HuH-7 (cell line): ENCODE measurements at regions not wholly inside any gene's neighbourhood (a gene's known extent, or its start where the extent isn't known, plus 50 kb on each side); places are given as distances from the start of the nearest gene placed in this dataset.
"Not testable (repeated sequence)": the region's sequence is repeated elsewhere in the genome, so short reads cannot be mapped to it uniquely, and the experiment has no call there.

ENCODE experiments used
- DNase-seq: peaks from one replicate; pipeline ENCODE4 v3.0.0; 2011; ENCODE audit warnings: low spot score

DNA sequence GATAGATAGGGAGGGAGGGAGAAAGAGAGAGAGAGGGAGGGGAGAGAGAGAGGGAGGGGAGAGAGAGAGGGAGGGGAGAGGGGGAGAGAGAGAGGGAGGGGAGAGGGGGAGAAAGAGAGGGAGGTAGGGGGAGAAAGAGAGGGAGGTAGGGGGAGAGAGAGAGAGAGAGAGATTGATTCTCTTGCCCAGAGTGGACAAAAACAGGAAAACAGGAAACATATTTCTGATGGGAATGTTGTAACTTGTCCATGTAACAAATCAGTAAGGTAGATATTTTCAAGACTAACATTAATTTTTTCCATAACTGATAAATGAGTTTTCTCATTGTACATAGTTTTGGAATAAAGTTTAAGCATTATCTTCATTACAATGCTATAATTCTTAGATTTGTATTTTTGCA, 811.7 kb upstream of the GRAMD2B start:
- no peak for DNase-seq

DNA sequence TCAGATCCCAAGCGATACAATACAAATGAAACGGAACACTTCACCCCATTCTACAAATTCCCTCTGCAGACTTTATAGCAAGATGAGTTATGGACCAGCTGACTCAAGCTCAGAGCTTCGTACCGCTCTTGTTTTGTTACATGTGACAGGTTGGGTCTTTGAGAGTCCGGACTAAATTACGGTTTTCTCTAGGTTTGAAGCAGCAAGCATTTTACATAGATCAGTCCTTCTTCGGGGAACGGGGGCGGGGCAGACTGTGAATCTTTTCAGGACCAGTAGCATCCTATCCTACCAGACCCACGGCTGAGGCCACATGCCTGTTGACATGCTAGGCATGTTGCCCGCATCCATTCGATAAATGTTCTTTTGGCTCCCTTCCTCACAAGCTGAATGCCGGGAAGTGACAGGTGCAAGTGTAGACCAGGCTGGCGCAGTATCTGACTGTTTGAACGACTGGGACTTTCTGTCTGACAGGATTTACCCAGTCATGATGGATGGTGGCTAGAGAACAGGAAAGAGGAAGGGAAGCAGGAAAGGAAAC, 811.0 kb upstream of the GRAMD2B start:
- no peak for DNase-seq

DNA sequence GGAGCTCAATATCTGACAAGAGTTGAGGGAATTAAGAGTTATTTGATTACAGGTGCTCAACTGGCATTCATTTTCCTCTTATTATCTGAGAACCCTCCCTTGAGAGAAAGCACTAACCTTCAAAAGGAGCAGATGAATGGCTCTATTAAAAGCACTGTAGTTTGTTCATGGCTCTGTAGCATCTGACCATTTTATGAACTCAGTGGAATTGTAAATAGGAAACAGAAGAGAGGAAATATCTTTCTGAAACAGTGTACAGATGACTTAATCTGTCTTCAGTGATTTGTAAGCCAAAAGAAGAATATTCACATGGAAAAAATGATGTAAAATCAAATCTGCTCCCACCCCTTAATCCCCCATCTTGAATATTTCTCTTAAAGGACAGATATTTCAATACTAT, 810.4 kb upstream of the GRAMD2B start:
- DNase-seq: no peak

DNA sequence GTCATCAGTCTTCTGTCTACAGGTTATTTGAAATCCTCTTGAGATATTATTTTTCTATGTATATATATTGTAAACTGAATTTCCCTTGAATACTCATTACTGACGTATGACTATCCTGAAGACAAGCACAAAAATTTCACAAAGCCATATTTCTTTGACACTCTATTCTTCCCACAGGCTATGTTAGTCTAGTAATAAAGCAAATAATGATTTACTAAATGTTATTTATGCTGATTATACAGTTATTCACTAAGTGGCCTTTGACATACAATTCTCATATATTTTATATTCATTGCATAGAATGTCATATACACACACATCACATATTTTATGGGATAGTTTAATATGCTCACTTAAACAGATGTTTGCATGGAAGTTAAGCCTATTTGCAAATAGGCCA, 793.0 kb upstream of the GRAMD2B start:
- no peak for DNase-seq

DNA sequence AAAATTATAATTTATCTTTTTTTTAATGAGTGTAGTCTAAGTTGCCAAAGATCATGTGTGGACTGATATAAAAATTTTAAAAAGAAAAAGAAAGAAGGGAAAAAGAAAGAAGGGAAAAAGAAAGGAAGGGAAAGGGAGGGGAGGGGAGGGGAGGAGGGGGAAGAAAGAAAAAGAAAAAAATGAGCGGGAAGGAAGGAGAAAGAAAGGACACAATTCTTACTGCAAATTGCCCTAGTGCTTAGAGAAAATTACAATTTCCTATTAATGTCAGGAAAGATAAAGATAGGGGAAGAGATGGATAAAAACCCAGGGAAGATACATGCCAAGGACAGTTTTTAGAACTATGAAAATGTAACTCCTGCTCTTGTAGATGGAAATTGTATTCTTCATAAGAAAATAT, 789.7 kb upstream of the GRAMD2B start:
- no peak for DNase-seq

DNA sequence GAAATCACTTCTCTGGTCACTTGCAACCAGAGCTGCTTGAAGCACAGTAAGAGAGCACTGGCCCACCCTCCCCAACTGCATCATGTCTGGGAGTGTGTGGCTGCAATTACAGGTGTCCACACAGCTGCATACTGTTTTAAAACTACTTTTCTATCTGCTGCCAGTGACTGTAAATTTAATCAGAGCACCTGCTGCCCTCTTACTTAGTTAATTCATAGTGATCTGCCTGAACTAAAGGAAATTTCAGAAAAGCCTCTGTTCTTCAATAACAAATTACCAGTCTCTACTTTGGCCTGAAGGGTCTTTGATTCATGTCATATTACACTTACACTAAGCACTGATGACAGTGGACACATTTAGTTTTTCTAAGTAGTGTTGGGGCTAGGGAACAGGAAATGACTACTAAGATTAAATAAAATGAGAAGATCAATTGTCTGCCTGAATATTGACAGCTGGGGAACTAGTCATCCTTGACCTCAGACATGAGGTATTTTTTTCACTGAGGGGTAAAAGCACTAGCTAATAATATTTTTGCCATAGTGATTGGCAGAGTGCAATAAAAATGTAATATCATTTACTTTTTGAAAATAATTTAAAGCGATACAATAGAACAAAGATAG, 788.9 kb upstream of the GRAMD2B start:
- no peak for DNase-seq

DNA sequence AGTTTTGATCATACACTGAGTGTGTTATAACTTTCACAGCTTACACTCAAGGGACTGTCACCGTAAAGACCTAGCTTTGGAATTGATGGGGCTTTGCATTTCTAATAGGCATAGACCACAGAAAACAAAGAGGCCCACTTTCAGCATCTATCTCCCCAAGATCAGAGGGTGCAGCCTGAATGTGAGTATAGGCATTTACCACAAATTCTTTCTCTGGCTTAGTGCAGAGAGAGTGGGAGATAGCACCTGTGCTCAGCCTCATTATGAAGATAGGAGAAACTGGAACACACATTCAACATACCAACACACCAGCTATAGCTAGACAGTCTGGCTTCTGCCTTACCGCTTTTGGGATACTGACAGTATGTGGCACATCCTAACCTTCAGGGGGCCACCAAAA, 783.4 kb upstream of the GRAMD2B start:
- no peak for DNase-seq

DNA sequence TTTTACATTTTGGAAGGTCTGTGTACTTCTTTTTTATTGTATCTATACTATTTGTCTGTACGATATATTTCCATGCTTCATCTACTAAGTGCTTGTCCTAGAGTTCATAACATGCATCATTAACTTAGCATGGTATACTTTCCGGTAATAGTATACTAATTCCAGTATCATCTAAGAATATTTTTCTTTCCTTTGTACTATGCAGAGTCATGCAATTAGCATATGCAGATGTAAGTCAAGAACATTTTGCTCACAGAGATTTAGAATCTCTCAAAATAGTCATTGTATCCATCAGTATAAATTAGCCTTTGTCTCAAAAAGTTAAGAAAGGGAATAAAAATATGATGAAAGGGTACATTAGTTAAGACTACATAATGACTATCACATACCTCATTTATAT, 770.4 kb upstream of the GRAMD2B start:
- no peak for DNase-seq

DNA sequence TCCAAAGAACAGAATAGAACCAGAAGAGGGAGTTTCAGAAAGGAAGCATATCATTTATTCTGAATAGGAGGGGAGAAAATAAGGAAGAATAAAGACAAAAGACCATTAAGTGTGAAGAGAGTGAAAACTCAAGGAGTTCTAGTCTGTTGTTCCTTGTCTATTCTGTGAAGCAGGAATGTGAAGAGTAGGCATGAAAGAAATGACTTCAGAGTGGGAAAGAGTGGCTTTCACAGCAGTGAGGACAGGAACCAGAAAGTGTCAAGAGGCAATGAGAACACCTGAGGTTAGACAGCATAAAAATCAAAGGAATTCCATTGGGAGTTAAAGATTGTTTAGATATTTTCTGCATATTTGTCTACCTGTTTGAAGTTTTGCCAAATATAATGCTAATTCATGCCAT, 768.8 kb upstream of the GRAMD2B start:
- no peak for DNase-seq

DNA sequence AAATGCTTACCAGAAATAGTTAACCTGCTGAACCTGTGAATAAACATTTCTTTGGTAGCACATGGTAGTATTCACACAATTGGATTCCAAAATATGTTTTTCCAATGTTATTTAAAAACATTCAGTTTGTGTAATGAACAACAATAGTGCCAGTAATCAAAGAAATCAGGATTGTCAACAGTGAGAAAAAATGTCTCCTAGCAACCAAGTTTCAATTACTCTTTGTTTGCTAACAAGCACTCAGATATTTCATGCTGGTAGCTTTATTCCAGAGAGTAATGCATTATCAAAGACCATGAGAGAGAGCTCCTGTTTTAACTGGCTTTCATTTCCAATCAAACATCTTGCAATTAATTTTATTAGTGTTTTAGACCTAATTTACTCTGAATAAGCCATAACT, 768.1 kb upstream of the GRAMD2B start:
- DNase-seq: no peak

DNA sequence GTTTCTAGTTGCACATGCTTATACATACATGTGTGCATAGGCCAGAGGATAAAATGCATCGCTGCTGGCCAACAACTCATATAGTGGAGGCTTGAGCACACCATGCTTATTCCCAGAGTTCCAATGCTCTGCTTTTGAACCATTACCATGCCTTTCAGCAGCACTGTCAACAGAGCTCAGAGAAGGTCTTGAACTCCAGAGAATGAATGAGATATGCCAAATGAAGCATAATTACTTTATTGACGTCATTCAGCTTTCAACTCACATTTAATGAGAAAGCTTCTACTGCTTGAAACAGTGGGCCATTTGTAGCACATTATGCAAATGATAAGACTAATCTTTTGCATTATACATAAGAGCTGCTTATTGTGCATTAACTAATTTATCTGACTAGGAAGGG, 765.3 kb upstream of the GRAMD2B start:
- DNase-seq: no peak

DNA sequence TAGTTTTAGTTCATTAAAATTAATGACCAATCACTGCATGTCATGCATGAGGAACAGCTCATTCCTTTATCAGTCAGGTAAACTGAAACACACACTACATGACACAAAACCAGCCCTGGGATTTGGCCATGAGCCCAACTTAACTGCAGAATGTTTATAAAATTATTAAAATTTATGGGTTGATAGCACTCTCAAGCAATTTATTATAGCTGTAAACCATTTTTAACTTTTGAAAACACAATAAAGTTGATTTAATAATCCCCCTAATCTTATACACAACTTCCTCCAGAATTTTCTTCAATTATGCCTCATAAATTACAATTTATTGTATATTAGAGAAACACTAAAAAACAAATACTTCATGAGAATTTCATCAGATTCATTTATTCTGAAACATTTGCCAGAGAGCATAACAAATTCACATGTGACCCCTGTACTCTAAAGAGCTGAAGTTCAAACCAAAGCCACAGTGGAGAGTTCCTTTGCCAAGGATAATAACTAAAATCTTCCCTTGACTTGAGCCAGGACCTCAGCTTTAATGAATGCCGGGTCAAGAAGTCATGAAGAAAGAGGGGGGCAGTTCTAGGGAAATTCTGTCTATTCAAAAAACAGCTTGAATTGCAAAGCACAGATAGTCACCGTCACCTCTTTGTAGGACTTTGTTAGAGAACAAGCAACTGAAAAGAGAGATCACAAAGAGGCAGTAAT, 763.7 kb upstream of the GRAMD2B start:
- no peak for DNase-seq

DNA sequence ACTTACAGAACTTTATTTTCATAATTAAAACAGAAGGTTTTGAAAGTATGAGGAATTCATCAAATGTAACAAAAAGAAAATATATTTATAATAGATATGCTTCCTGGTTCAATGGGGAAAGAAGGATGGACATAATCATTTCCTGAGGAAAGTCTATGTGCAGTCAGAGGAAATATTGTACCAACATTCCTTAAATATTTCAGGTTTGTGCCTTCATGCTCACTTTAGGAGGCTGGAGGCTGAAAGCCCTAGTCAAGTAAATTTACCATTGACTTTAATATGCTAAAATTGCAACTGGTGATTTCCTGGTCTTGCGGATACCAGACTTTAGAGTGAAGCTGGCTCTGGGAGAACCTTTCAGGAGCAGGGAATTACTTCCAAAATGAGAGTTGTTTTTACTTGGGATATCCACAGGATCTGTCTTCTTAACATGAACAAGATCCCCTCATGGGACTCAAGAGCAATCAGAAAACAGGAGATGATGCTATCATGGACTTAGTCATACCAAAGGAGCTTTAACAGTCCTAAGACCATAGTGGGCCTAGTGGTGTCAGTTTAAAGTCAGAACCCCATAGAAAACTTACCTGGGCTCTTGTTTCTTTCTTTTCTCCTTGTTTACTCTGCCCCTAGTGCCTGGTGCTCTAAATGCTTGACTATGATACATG, 762.8 kb upstream of the GRAMD2B start:
- DNase-seq: no peak

DNA sequence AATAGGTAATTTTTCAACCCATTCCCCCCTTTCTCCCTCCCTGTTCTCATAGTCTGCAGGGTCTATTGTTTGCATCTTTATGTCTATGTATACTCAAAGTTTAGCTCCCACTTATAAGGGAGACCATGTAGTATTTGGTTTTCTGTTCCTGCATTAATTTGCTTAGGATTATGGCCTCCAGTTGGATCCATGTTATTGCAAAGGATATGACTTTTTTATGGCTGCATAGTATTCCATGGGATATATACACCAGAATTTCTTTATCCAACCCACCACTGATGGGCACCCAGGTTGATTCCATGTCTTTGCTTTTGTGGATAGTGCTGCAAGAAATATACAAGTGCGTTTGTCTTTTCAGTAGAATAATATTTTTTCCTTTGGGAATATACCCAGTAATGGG, 761.6 kb upstream of the GRAMD2B start:
- DNase-seq: no peak

DNA sequence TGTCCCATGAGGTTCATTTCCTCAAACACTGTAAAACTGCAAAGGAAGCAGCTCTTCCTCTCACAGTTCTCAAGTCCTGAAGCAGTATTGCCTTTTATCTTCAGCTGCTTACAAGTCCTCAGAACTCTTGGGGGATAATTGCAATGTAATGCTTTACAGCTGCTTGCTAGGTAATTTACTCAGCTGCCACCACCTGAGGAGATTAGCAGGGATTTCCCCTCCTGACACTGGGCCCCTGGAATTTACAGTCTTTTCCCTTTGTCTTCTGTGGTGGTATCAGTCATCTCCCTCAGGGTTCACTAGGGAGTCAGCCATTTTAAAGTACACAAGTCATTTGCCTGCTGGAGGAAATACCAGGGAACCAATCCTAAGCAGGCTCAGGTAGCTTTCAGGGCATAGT, 754.3 kb upstream of the GRAMD2B start:
- peak; percentile 6 for DNase-seq

DNA sequence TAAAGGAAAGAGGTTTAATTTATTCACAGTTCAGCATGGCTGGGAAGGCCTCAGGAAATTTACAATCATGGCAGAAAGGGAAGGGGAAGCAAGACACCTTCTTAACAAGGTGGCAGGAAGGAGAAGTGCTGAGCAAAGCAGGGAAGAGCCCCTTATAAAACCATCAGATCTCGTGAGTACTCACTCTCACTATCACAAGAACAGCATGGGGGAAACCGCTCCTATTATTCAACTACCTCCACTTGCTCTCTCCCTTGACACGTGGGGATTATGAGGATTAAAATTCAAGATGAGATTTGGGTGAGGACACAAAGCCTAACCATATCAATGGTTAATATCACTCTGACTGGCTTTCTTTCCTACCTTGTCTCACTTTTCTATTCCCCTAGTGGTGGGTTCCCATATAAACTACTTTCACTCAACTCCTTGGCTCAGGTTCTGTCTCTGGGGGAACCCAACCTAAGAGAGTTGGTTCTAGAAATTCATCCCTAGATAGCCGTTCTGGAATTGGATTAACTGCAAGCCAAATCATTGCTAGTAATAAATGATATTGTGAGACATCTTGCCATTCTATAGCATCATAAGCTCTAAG, 749.8 kb upstream of the GRAMD2B start:
- no peak for DNase-seq

DNA sequence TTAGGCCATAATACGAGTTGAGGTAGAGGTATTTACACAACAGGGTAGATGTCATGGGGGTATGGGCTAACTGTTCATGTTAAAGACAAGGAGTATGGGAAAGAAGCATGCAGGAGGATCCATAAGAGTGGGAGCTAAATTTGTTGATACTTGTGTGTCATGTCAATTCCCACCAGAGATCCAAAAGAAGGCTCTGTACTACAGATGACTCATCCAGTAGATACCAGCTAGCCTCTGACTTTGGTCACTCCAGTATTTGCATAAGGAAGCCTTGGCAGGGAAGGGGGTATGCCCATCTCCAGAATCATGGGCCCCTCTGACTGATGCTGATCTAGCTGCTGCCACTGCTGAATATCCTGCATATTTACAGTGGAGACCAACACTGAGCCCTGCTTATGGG, 743.7 kb upstream of the GRAMD2B start:
- no peak for DNase-seq

DNA sequence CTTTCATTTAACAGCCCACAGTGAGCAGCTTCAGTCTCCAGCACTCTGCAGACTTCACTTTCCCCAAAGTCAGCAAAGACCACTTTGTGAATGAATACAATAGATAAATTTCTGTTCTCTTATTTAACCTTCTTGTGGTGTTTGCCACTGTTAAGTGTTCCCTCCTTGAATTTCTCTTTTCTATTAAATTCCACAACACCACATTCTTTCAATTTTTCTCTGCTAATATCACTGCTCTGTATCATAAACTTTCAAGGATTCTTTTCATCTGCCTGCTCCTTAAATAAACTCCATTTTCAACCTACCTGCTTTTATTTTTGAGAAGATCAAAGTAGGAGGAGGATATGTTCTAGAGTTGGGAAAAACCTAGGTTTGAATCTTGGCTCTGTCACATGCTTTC, 739.5 kb upstream of the GRAMD2B start:
- DNase-seq: no peak

DNA sequence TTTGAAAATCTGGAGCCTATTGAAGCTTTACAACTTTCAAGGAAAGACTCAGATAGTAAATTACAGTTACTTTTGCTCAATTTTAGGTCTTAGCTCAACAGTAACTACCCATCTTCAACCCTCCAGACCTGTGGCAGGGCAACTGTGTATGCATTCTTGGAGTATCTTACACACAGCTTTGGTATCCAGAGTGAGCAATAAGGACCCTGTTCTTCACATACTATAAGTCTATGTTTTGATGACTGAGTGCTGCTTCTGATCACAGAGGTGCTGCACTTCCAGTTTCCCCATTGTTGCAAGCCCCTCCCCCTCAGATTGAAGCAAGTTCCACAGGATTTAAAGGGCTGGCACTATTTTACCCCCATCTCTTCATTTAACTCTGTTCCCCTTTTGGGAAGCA, 737.4 kb upstream of the GRAMD2B start:
- no peak for DNase-seq

DNA sequence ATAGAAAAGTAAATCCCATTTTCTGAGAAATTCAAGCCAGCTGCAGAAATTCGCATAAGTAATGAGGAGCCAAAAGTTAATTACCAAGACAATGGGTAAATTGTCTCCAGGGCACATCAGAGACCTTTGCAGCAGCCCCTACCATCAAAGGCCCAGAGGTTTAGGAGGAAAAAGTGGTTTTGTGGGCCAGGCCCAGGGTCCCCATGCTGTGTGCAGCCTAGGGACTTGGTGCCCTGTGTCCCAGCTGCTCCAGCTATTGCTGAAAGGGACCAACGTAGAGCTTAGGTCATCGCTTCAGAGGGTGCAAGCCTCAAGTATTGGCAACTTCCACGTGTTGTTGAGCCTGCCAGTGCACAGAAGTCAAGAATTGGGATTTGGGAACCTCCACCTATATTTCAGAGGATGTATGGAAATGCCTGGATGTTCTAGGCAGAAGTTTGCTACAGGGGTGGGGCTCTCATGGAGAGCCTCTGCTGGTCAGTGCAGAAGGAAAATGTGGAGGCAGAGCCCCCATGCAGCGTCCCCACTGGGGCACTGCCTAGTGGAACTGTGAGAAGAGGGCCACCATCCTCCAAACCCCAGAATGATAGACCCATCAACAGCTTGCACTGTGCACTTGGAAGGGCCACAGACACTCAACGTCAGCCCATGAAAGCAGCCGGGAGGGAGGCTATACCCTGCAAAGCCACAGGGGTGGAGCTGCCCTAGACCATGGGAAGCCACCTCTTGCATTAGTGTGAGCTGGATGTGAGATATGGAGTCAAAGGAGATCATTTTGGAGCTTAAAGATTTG, 731.3 kb upstream of the GRAMD2B start:
- DNase-seq: not testable (repeated sequence)

DNA sequence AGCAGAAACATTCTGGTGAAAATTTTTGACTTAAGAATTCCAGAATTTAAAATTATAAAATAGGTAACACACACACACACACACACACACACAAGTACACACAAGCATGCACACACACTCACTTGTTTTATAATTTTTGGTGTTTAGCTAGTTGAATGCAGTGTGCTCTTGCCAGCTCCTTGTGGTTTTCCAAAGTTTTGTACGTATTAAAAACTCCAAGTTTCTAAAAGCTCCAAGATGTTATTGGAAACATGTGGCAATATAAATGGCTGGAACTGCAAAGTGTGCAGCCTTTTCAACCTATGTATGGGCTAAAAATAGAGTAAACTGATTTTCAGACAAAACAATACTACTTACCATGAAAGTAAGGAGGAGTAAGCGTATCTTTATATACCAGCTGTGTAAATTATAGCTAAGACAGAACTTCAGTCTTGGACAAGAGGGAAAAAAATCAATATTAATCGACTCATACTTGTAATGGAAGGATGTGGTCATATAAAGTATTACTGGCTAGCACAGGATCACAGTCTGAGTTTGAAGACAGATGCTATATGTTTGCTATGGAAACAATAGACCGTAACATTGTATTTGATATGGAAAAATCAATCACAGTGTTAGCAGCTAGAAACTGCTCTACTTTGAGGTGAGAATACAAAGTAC, 727.1 kb upstream of the GRAMD2B start:
- DNase-seq: no peak

DNA sequence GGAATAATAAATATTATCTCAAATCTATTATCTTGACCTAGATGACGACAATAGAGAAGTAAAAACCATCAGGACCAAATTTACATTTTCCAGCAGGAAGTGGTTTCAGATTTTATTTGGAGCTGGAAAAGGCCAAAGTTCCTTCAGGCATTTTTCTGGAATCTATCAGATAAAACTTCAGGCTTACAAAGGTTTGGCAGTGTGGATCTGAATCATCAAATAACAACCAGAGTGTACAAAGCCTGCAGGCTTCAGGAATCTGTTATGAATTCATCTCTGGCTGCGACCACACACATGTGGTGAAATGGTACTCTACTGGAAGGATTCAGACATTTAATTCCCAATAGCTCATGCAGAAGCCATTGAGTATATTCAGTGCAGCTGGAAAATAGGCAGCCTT, 726.4 kb upstream of the GRAMD2B start:
- no peak for DNase-seq
